SU-DHL-6 (cell line): ENCODE measurements at regions not wholly inside any gene's neighbourhood (a gene's known extent, or its start where the extent isn't known, plus 50 kb on each side); places are given as distances from the start of the nearest gene placed in this dataset.

Experiments used
- H2AFZ ChIP-seq: fragments of 200-600 bp; sonication (generic); 2 replicates; pipeline ENCODE4 v1.6.1; 2014; ENCODE audit warnings: low read depth, mild to moderate bottlenecking, moderate library complexity, mixed read lengths, antibody characterized with exemption, low read length; ENCODE audit not compliant: severe bottlenecking
- H3F3A ChIP-seq: fragments of 200-600 bp; shearing (Covaris generic); 2 replicates; pipeline ENCODE4 v1.6.0; 2016; ENCODE audit warnings: antibody characterized with exemption, mild to moderate bottlenecking; ENCODE audit not compliant: insufficient read depth
- H3K27ac ChIP-seq: fragments of 200-600 bp; sonication (generic); 2 replicates; pipeline ENCODE4 v1.5.1; 2016; ENCODE audit warnings: low read depth, mild to moderate bottlenecking, low read length, moderate library complexity, mixed read lengths
- H3K27me3 ChIP-seq: fragments of 200-600 bp; sonication (generic), shearing (Covaris generic); 2 replicates; pipeline ENCODE4 v1.6.0; 2014; ENCODE audit warnings: mild to moderate bottlenecking, low read length
- H3K36me3 ChIP-seq: fragments of 200-600 bp; sonication (generic); 2 replicates; pipeline ENCODE4 v1.6.1; 2014; ENCODE audit warnings: mild to moderate bottlenecking, low read length, mixed read lengths
- H3K4me2 ChIP-seq: fragments of 300-600, 200-600 bp; shearing (Covaris generic), sonication (generic); 2 replicates; pipeline ENCODE4 v1.6.0; 2014; ENCODE audit warnings: low read length, low read depth, mild to moderate bottlenecking; ENCODE audit not compliant: poor library complexity, severe bottlenecking
- H3K4me3 ChIP-seq: fragments of 200-600 bp; sonication (generic); 2 replicates; pipeline ENCODE4 v1.5.1; 2014; ENCODE audit warnings: antibody characterized with exemption, low read length, mild to moderate bottlenecking, mixed read lengths; ENCODE audit not compliant: insufficient read depth, poor library complexity, severe bottlenecking
- H3K79me2 ChIP-seq: fragments of 200-600 bp; sonication (generic); 2 replicates; pipeline ENCODE4 v1.6.1; 2014; ENCODE audit warnings: mild to moderate bottlenecking, low read length, moderate library complexity; ENCODE audit not compliant: insufficient read depth
- H3K9ac ChIP-seq: fragments of 200-600 bp; sonication (generic); 2 replicates; pipeline ENCODE4 v1.7.0; 2014; ENCODE audit warnings: mild to moderate bottlenecking, low read length
- H3K9me2 ChIP-seq: fragments of 200-600 bp; sonication (generic); replicated peaks from 2 replicates; pipeline ENCODE4 v1.6.1; 2014; ENCODE audit warnings: low read length; ENCODE audit not compliant: insufficient read depth
- H3K9me3 ChIP-seq: fragments of 200-600 bp; sonication (generic); 2 replicates; pipeline ENCODE4 v1.6.1; 2014; ENCODE audit warnings: low read length, mixed read lengths; ENCODE audit not compliant: insufficient read depth
- H4K20me1 ChIP-seq: fragments of 200-600 bp; sonication (generic); 2 replicates; pipeline ENCODE4 v1.6.1; 2014; ENCODE audit warnings: low read depth, mild to moderate bottlenecking, antibody characterized with exemption, low read length, moderate library complexity, mixed read lengths
- CTCF ChIP-seq: fragments of 200-600 bp; sonication (generic); IDR thresholded peaks from one replicate; pipeline ENCODE4 v1.5.1; 2017; ENCODE audit warnings: antibody characterized with exemption, mild to moderate bottlenecking, low read length, moderate library complexity; ENCODE audit not compliant: insufficient read depth, poor library complexity, severe bottlenecking
- EZH2phosphoT487 ChIP-seq: fragments of 200-600 bp; sonication (generic), shearing (Covaris generic); conservative IDR thresholded peaks from 2 replicates; pipeline ENCODE4 v1.6.1; 2018; ENCODE audit warnings: mild to moderate bottlenecking, antibody characterized with exemption, low read length, moderate library complexity, mixed read lengths

- H3K9me3 ChIP-seq = no peaks in the 10 kb centered on the region
- TF ChIP-seq EZH2phosphoT487 (no peak), CTCF (no peak)
- H3K27ac ChIP-seq = no peak overlapping the region
Observed at GRCh38 chr19:30163663-30164062, 208.5 kb upstream of the ZNF536 start.

GRCh38 chr19:30165228-30165813 lies 206.9 kb upstream of the ZNF536 start:
- Histone ChIP-seq H3K4me2 (no peak overlapping the region), H3K9ac (no peak overlapping the region), H3K27me3 (no peaks in the 10 kb centered on the region), H4K20me1 (no peaks in the 10 kb centered on the region), H2AFZ (no peak overlapping the region), H3K4me3 (no peak overlapping the region), H3K9me3 (no peaks in the 10 kb centered on the region), H3K27ac (no peak overlapping the region), H3F3A (no peaks in the 10 kb centered on the region), H3K36me3 (no peaks in the 10 kb centered on the region), H3K79me2 (no peaks in the 10 kb centered on the region), H3K9me2 (no peaks in the 10 kb centered on the region)
- TF ChIP-seq CTCF (no peak), EZH2phosphoT487 (no peak)

More at GRCh38 chr19:30163663-30164062, 208.5 kb upstream of the ZNF536 start:
- Histone ChIP-seq H4K20me1 (no peaks in the 10 kb centered on the region), H3K9me2 (no peaks in the 10 kb centered on the region), H3K79me2 (no peaks in the 10 kb centered on the region), H3K4me3 (no peak overlapping the region), H2AFZ (no peak overlapping the region), H3K9ac (no peak overlapping the region), H3K27me3 (no peaks in the 10 kb centered on the region), H3K36me3 (no peaks in the 10 kb centered on the region), H3K4me2 (no peak overlapping the region), H3F3A (no peaks in the 10 kb centered on the region)

- no peak overlapping the region for H3K27ac ChIP-seq
- H3K27me3 ChIP-seq = no peaks in the 10 kb centered on the region
- no peak overlapping the region for H3K4me2 ChIP-seq
- H3K9ac ChIP-seq = no peak overlapping the region
- no peaks in the 10 kb centered on the region for H3K79me2 ChIP-seq
- H3K36me3 ChIP-seq = no peaks in the 10 kb centered on the region
- no peak overlapping the region for H3K4me3 ChIP-seq
- H3K9me3 ChIP-seq = no peaks in the 10 kb centered on the region
- no peaks in the 10 kb centered on the region for H3K9me2 ChIP-seq
- no peak for TF ChIP-seq EZH2phosphoT487
- no peak overlapping the region for H2AFZ ChIP-seq
- no peaks in the 10 kb centered on the region for H3F3A ChIP-seq
- H4K20me1 ChIP-seq = no peaks in the 10 kb centered on the region
Observed at GRCh38 chr19:30167206-30167868, 204.8 kb upstream of the ZNF536 start.

GRCh38 chr19:30167976-30168635 lies 204.1 kb upstream of the ZNF536 start:
- H3K27me3 ChIP-seq = no peaks in the 10 kb centered on the region
- no peaks in the 10 kb centered on the region for H3K79me2 ChIP-seq
- no peak overlapping the region for H3K9ac ChIP-seq
- no peaks in the 10 kb centered on the region for H3K9me3 ChIP-seq
- no peaks in the 10 kb centered on the region for H4K20me1 ChIP-seq
- H3K36me3 ChIP-seq = no peaks in the 10 kb centered on the region
- H3K27ac ChIP-seq = no peak overlapping the region
- H3K4me3 ChIP-seq = no peak overlapping the region
- TF ChIP-seq EZH2phosphoT487 (no peak), CTCF (no peak)
- no peak overlapping the region for H3K4me2 ChIP-seq
- H3K9me2 ChIP-seq = no peaks in the 10 kb centered on the region
- H3F3A ChIP-seq = no peaks in the 10 kb centered on the region
- H2AFZ ChIP-seq = no peak overlapping the region
